ENCODE measurements at regions not wholly inside any gene's neighbourhood (a gene's known extent, or its start where the extent isn't known, plus 50 kb on each side); places are given as distances from the start of the nearest gene placed in this dataset.

DNA sequence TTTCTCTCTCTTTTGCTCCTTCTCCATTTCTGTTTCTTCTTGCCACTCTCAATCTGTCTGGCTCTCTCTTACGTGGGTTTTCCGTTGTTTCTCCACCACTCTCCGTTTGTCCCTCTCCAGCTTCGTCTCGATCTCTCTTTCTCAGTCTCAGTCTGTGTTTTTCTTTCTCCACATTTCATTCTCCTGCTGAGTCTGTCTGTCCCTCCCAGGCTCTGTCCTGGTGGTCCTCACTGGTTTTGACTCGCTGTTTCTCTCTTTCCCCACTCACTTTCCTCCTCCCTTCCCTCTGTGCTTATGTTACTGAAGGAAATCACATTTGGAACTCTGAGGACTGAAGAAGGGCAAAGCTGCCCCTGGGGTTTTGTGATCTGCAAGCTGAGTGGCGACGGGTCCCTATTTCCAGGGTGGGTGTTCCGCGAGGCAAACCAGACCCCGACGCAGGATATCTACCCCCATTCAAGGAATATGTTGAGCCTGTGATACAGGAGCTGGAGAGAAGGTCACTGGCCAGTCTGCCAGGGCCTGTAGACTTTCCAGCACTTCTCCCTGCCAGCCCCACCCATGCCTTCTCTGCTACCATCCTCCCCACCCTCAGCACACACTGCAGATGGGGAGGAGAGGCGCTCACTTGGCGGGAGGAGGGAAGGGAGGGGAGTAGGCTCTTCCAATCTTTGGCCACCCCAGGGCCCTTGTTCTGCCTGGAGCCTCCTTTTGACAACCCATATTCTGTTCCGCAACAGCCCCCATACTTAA lies 102.7 kb upstream of the MAP1LC3B2 start:
- H3K27me3 ChIP-seq = no peaks in the 10 kb centered on the region
- intact Hi-C loops (cut with DNase I; ENCODE audit: low total_unique reads) = loop anchor here (10.0 kb wide), 1 partner anchor 68 kb away; no protein-coding TSS in a partner anchor
- H3K9me3 ChIP-seq = no peaks in the 10 kb centered on the region
- no peaks in the 10 kb centered on the region for H3K36me3 ChIP-seq
- peaks cover 0 to 12% of the 10 kb centered on the region in 2 donors for H3K4me1 ChIP-seq
- TF ChIP-seq CTCF (IDR thresholded peaks at IDR 0.05) (no peak), POLR2AphosphoS5 (IDR thresholded peaks at IDR 0.05) (no peak), POLR2A (IDR thresholded peaks at IDR 0.05) (no peak)
- peak overlapping the region; percentile 7 to 21 (median 12) for H3K4me3 ChIP-seq
- peak overlapping the region; percentile 85 to 90 for H3K27ac ChIP-seq
- no peak for DNase-seq (ENCODE audit: low spot score in 2 of 2)

- intact Hi-C loops (cut with DNase I; ENCODE audit: low total_unique reads) = loop anchor here (10.0 kb wide), 1 partner anchor 66 kb away; no protein-coding TSS in a partner anchor
- no peak for DNase-seq (ENCODE audit: low spot score in 2 of 2)
Observed at GRCh38 chr12:116458492-116458891, 100.7 kb upstream of the MAP1LC3B2 start.

DNA sequence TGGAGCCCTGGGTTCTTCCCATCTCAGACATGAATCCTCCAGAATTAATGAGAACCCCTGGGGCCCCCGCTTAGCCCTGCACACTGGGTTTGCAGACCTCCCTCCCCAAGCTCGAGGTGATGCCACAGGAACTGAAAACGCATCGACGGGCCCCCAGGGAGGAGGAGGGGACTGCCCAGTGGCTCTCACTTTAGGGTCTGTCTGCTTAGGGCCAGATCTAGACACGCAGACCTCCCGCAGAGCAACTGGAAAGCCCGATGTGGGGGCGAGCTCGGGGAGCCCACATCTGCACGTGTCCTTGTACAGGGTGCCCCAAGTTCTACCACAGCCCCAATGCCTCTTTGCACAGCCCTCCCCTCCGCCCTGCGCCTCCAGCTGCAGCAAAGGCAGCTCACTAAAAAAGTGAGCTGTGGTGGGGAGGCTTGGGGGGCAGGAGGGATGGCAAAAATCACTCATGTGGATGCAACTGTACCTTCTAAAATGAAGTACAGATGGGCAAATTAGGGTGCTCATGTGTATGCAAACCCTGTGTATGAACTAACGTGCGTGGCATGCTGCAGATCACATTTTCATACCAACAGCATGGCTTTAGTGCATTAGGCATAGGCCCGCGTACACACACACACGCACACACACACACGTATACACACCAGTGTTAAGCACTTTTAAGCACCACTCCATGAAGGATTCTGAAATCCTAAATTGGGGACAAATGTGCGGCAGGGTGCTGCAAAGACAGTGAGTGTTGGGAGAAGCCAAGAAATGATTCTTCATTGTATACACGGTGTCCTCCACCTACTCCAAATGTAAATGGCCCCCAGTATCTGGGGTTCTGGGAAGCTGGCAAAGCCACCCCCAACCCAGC lies 99.9 kb upstream of the MAP1LC3B2 start:
- intact Hi-C loops (cut with DNase I; ENCODE audit: low total_unique reads) = loop anchor here (10.0 kb wide), 1 partner anchor 66 kb away; no protein-coding TSS in a partner anchor
- Histone ChIP-seq H3K36me3 (no peaks in the 10 kb centered on the region), H3K27ac (peak overlapping the region in 1 of 2 donors; percentile 5), H3K27me3 (no peaks in the 10 kb centered on the region), H3K4me1 (peaks cover 0 to 12% of the 10 kb centered on the region in 2 donors), H3K9me3 (no peaks in the 10 kb centered on the region), H3K4me3 (no peak overlapping the region)
- no peak for TF ChIP-seq POLR2A (IDR thresholded peaks at IDR 0.05)
- no peak for TF ChIP-seq CTCF (IDR thresholded peaks at IDR 0.05)
- TF ChIP-seq POLR2AphosphoS5 (IDR thresholded peaks at IDR 0.05) = no peak
- DNase-seq (ENCODE audit: low spot score in 2 of 2) = no peak

More at GRCh38 chr12:116458492-116458891, 100.7 kb upstream of the MAP1LC3B2 start:
- H3K4me1 ChIP-seq = peaks cover 0 to 12% of the 10 kb centered on the region in 2 donors
- H3K36me3 ChIP-seq = no peaks in the 10 kb centered on the region
- no peak overlapping the region for H3K27ac ChIP-seq
- no peaks in the 10 kb centered on the region for H3K27me3 ChIP-seq
- no peak overlapping the region for H3K4me3 ChIP-seq
- TF ChIP-seq POLR2AphosphoS5 (IDR thresholded peaks at IDR 0.05) (no peak), POLR2A (IDR thresholded peaks at IDR 0.05) (no peak), CTCF (IDR thresholded peaks at IDR 0.05) (no peak)
- H3K9me3 ChIP-seq = no peaks in the 10 kb centered on the region

DNA sequence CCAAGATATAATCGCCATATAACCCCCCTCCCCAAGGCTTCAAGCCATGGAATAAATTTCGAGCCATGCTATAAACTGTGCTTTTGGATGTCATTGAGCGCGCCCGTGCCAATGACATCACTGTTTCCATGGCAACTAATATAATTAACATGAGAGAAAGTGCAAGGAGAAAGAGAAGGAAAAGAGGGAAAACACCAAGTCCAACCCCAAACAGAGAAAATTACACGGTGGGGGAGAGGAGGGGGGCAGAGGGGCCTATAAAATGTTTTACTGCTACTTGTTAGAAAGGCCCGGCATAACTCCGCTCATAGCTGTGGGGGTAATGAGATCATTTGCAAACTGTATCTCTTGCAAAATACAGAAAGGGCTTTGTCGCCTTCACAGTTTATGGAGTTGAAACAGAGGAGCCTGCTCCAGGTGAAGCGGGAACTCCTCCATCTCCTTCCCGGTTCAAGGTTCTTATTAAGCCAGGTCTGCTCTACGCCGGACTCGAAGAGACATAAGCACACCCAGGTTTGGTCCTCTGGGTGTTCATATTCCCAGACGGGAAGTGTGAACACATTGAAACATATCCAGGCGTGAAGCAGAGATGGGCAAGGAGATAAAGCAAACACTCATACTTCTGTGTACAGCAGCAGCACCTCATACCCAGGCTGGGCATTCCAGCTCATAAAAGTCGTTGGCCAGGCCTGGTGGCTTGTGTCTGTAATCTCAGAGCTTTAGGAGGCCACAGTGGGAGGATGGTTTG lies 99.1 kb upstream of the MAP1LC3B2 start:
- no peaks in the 10 kb centered on the region for H3K9me3 ChIP-seq
- intact Hi-C loops (cut with DNase I; ENCODE audit: low total_unique reads) = loop anchor here (10.0 kb wide), 1 partner anchor 65 kb away; no protein-coding TSS in a partner anchor
- peaks cover 0 to 7% of the 10 kb centered on the region in 2 donors for H3K4me1 ChIP-seq
- DNase-seq (ENCODE audit: low spot score in 2 of 2) = no peak
- no peaks in the 10 kb centered on the region for H3K36me3 ChIP-seq
- peak overlapping the region; percentile 5 to 32 for H3K27ac ChIP-seq
- no peaks in the 10 kb centered on the region for H3K27me3 ChIP-seq
- TF ChIP-seq POLR2A (IDR thresholded peaks at IDR 0.05) (no peak), CTCF (IDR thresholded peaks at IDR 0.05) (no peak), POLR2AphosphoS5 (IDR thresholded peaks at IDR 0.05) (no peak)
- H3K4me3 ChIP-seq = no peak overlapping the region

All from breast epithelium (tissue), 4 donors.